ENCODE measurements at regions not wholly inside any gene's neighbourhood (a gene's known extent, or its start where the extent isn't known, plus 50 kb on each side); places are given as distances from the start of the nearest gene placed in this dataset.

- TF ChIP-seq CTCF (IDR thresholded peaks at IDR 0.05; ENCODE audit: borderline replicate concordance, extremely low read depth, low read length, poor library complexity, severe bottlenecking) = no peak
- TF ChIP-seq EZH2 (IDR thresholded peaks at IDR 0.05; ENCODE audit: borderline replicate concordance, low read depth, low read length, severe bottlenecking) = no peak
Observed at GRCh38 chr19:56976300-56976699, 135.8 kb upstream of the PEG3 start.
